HepG2 (cell line): ENCODE measurements at regions not wholly inside any gene's neighbourhood (a gene's known extent, or its start where the extent isn't known, plus 50 kb on each side); places are given as distances from the start of the nearest gene placed in this dataset.

Experiments
- ATAC-seq: fragments of 200-7000 bp; cut with Tn5 transposase; 3 replicates; pipeline ENCODE4 v1.9.1; 2020; ENCODE audit warnings: mild to moderate bottlenecking, moderate library complexity
- BruUV-seq: library from RNA; stranded (reverse); fragments of 400-500 nt; replicated peaks from 2 replicates; lab custom pipeline; 2021; lab: Mats Ljungman, UMichigan
- CTCF ChIA-PET: fragments of 300-600 bp; formaldehyde crosslinking; extraction: SDS; loops from one replicate; lab custom pipeline; 2021; ENCODE audit warnings: low total read pairs, inconsistent platforms, low intra/inter-chr PET ratio; lab: Yijun Ruan, JAX
- POLR2A ChIA-PET: fragments of 350-600 bp; sonication (Branson Sonifier 250); formaldehyde crosslinking; loops from one replicate; lab custom pipeline; 2020; ENCODE audit warnings: antibody characterized with exemption, inconsistent platforms; lab: Yijun Ruan, JAX
- DNase-seq: peaks from one replicate; pipeline ENCODE4 v3.0.0-alpha.2; 2015; ENCODE audit warnings: low spot score
- FAIRE-seq: peaks from 3 replicates; lab custom pipeline; 2011; peaks lifted over from hg19 to GRCh38; lab: Jason Lieb, UNC
- H2AFZ ChIP-seq: one replicate; pipeline ENCODE4 v1.6.1; 2011; ENCODE audit warnings: low read length, inconsistent platforms
- H3K27ac ChIP-seq: fragments of 300-600 bp; 3 replicates; pipeline ENCODE4 v1.8.0; 2011; ENCODE audit warnings: mixed run types, mild to moderate bottlenecking, mixed read lengths, low read length, inconsistent platforms; ENCODE audit not compliant: insufficient read depth; ENCODE audit errors: extremely low read length
- H3K27me3 ChIP-seq, 2 experiments: fragments of 200-600 bp in 1 of 2; 2 replicates in 1 of 2; 3 replicates in 1 of 2; pipeline versions ENCODE4 v1.6.0 to v1.8.0; 2011; ENCODE audit warnings: low read length in 2 of 2, mild to moderate bottlenecking in 2 of 2, moderate library complexity in 2 of 2, inconsistent platforms in 1 of 2; ENCODE audit not compliant: insufficient read depth in 2 of 2, control insufficient read depth in 1 of 2
- H3K36me3 ChIP-seq, 2 experiments: fragments of 200-600 bp in 1 of 2; replicated peaks in 1 of 2; 2 replicates in 1 of 2; 3 replicates in 1 of 2; pipeline versions ENCODE4 v1.5.1 to v1.8.0; 2011; ENCODE audit warnings: low read length in 2 of 2, inconsistent platforms in 1 of 2; ENCODE audit not compliant: insufficient read depth in 2 of 2, control insufficient read depth in 1 of 2
- H3K4me1 ChIP-seq: 2 replicates; pipeline ENCODE4 v1.5.1; 2012; ENCODE audit warnings: low read length, inconsistent platforms; ENCODE audit not compliant: insufficient read depth
- H3K4me2 ChIP-seq: 2 replicates; pipeline ENCODE4 v1.6.0; 2011; ENCODE audit warnings: low read depth, low read length, inconsistent platforms
- H3K4me3 ChIP-seq, 3 experiments: fragments of 200-600 bp in 1 of 3; sonication (generic), shearing (Covaris generic) in 1 of 3; replicated peaks in 1 of 3; 2 replicates each; pipeline ENCODE4 v1.5.1; 2011 to 2016; ENCODE audit warnings: low read length in 3 of 3, inconsistent platforms in 2 of 3, low read depth in 2 of 3, mild to moderate bottlenecking in 2 of 3, control low read depth in 1 of 3, mixed read lengths in 1 of 3; ENCODE audit not compliant: insufficient read depth in 1 of 3
- H3K79me2 ChIP-seq: one replicate; pipeline ENCODE4 v1.6.1; 2011; ENCODE audit warnings: low read length, inconsistent platforms; ENCODE audit not compliant: insufficient read depth
- H3K9ac ChIP-seq: 2 replicates; pipeline ENCODE4 v1.6.0; 2011; ENCODE audit warnings: mild to moderate bottlenecking, low read depth, low read length, inconsistent platforms; ENCODE audit not compliant: insufficient read depth
- H3K9me3 ChIP-seq: 2 replicates; pipeline ENCODE4 v1.5.1; 2012; ENCODE audit warnings: mild to moderate bottlenecking, low read length
- H4K20me1 ChIP-seq: 2 replicates; pipeline ENCODE4 v1.6.0; 2011; ENCODE audit warnings: inconsistent platforms, mild to moderate bottlenecking, low read length, moderate library complexity; ENCODE audit not compliant: insufficient read depth
- ATF7 ChIP-seq, 2 experiments: fragments of 450-650 bp in 1 of 2; sonication (generic) in 1 of 2; formaldehyde crosslinking in 1 of 2; IDR thresholded peaks; 2 replicates each; pipeline versions ENCODE4 v1.4.0 to v1.6.1; 2016 to 2020; ENCODE audit warnings: antibody characterized with exemption in 1 of 2, mild to moderate bottlenecking in 1 of 2, missing genetic modification reagents in 1 of 2
- CREB1 ChIP-seq, 2 experiments: fragments of 450-650 bp in 1 of 2; IDR thresholded peaks; 2 replicates each; pipeline ENCODE4 v1.6.1; 2016 to 2017; ENCODE audit warnings: control low read depth in 1 of 2, mild to moderate bottlenecking in 1 of 2, missing compliant biosample characterization in 1 of 2, missing genetic modification characterization in 1 of 2
- KLF12 ChIP-seq: sonication (generic); formaldehyde crosslinking; IDR thresholded peaks from 2 replicates; pipeline ENCODE4 v1.4.0; 2020; ENCODE audit warnings: missing genetic modification reagents, borderline replicate concordance
- MAFK ChIP-seq, 2 experiments: IDR thresholded peaks in 1 of 2; conservative IDR thresholded peaks in 1 of 2; 2 replicates each; pipeline ENCODE4 v1.6.1; 2011; ENCODE audit warnings: improper control_type of control experiment in 2 of 2, low read length in 2 of 2
- MIXL1 ChIP-seq: IDR thresholded peaks from 2 replicates; pipeline ENCODE4 v1.6.1; 2016
- ZNF12 ChIP-seq: sonication (generic); formaldehyde crosslinking; IDR thresholded peaks from 2 replicates; pipeline ENCODE4 v1.5.0; 2020; ENCODE audit warnings: missing genetic modification reagents
- ZNF350 ChIP-seq: sonication (generic); formaldehyde crosslinking; IDR thresholded peaks from 2 replicates; pipeline ENCODE4 v1.4.0; 2020; ENCODE audit warnings: mild to moderate bottlenecking, low read depth, missing genetic modification reagents, borderline replicate concordance
- ZNF629 ChIP-seq: sonication (generic); formaldehyde crosslinking; conservative IDR thresholded peaks from 2 replicates; pipeline ENCODE4 v1.5.0; 2020; ENCODE audit warnings: missing genetic modification reagents
- ZNF644 ChIP-seq: IDR thresholded peaks from 2 replicates; pipeline ENCODE4 v1.6.1; 2016; ENCODE audit warnings: low read depth
- ZSCAN22 ChIP-seq: sonication (generic); formaldehyde crosslinking; IDR thresholded peaks from 2 replicates; pipeline ENCODE4 v1.4.0; 2020; ENCODE audit warnings: mild to moderate bottlenecking, missing genetic modification reagents
- WGBS: methylation state at CpG from one replicate; pipeline ENCODE4 v1.1.6; 2017; ENCODE audit warnings: low lambda C conversion rate; 5-methylcytosine and 5-hydroxymethylcytosine counted together
- in situ Hi-C: cut with HindIII; loops from 2 replicates; pipeline ENCODE4 v1.10.0; 2017; ENCODE audit warnings: low pct_unique_long_range_greater_than_20kb; ENCODE audit not compliant: extremely low pct_ligation_motif_present
- intact Hi-C: fragments of 100-400 bp; cut with micrococcal nuclease; formaldehyde crosslinking; loops from one replicate; pipeline ENCODE4 v1.10.0; 2022; ENCODE audit not compliant: unreplicated experiment
- TF ChIP-seq, protein P1 (sequence below): sonication (generic); formaldehyde crosslinking; IDR thresholded peaks from 2 replicates; pipeline ENCODE4 v1.8.0; 2022; ENCODE audit warnings: mild to moderate bottlenecking, missing genetic modification reagents, moderate library complexity

GRCh38 chr18:41199212-41199611 is 755.8 kb upstream of the PIK3C3 start:
- BruUV-seq = no TSS peak

DNA sequence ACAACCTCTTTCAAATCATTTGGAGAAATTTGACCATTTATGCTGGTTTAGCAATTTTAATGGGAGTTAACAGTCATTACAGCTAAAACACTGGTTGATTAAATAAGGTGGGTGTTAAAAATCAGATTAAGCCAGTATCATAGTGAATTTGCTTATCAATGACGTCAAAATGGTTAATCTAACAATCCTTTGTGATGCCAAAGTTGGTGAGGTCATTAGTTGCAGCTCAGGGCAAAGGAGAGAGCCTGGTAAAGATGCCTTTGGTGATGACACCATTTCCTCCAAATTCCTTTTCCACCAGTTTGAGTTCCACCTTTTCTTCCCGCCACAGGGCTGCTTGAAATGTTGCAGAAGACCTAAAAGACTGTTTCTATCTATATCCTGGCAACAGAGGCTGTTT is 757.1 kb upstream of the PIK3C3 start:
- no peaks in the 10 kb centered on the region for H3K27me3 ChIP-seq
- no peaks in the 10 kb centered on the region for H3K9me3 ChIP-seq
- ChIA-PET CTCF (no interaction called here), POLR2A (no interaction called here)
- no peaks in the 10 kb centered on the region for H3K79me2 ChIP-seq
- in situ Hi-C loops = no loop called here
- H3K4me2 ChIP-seq = no peak overlapping the region
- FAIRE-seq (no peak), ATAC-seq (no peak), DNase-seq (no peak)
- TF ChIP-seq CREB1 (IDR thresholded peaks at IDR 0.05) (peak; percentile 80), CREB1 (CRISPR knock-in tag; IDR thresholded peaks at IDR 0.05) (no peak), MIXL1 (no peak), ATF7 (IDR thresholded peaks at IDR 0.05) (peak; percentile 54; the same call in 1 of the 2 replicates), ATF7 (CRISPR knock-in tag; IDR thresholded peaks at IDR 0.05) (no peak), MAFK (conservative IDR thresholded peaks at IDR 0.05 in 1 of 2, IDR thresholded peaks at IDR 0.05 in 1 of 2; ENCODE audit: low read length in 2 of 2) (peak; percentile 23; a peak in 1 of 4 replicates)
- no peaks in the 10 kb centered on the region for H4K20me1 ChIP-seq
- H3K9ac ChIP-seq = no peak overlapping the region
- no peak overlapping the region for H3K4me3 ChIP-seq
- 5% methylated on average over 2 of the region's 2 CpGs for WGBS
- H2AFZ ChIP-seq = no peak overlapping the region
- no peaks in the 10 kb centered on the region for H3K36me3 ChIP-seq
- BruUV-seq = no TSS peak
- H3K27ac ChIP-seq = no peak overlapping the region
- no peaks in the 10 kb centered on the region for H3K4me1 ChIP-seq
- intact Hi-C loops = no loop called here

More at GRCh38 chr18:41199212-41199611, 755.8 kb upstream of the PIK3C3 start:
- H3K9ac ChIP-seq = no peak overlapping the region
- H3K4me2 ChIP-seq = no peak overlapping the region
- no peaks in the 10 kb centered on the region for H3K79me2 ChIP-seq
- no peak for DNase-seq
- no peak for TF ChIP-seq KLF12 (CRISPR knock-in tag)
- no peak for TF ChIP-seq ZNF12 (CRISPR knock-in tag)
- TF ChIP-seq ZNF644 (CRISPR knock-in tag) = no peak
- TF ChIP-seq ZSCAN22 (CRISPR knock-in tag) = no peak
- no peak for TF ChIP-seq ZNF629 (CRISPR knock-in tag)
- TF ChIP-seq ZNF350 = no peak
- TF ChIP-seq, protein P1, sequence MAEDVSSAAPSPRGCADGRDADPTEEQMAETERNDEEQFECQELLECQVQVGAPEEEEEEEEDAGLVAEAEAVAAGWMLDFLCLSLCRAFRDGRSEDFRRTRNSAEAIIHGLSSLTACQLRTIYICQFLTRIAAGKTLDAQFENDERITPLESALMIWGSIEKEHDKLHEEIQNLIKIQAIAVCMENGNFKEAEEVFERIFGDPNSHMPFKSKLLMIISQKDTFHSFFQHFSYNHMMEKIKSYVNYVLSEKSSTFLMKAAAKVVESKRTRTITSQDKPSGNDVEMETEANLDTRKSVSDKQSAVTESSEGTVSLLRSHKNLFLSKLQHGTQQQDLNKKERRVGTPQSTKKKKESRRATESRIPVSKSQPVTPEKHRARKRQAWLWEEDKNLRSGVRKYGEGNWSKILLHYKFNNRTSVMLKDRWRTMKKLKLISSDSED (CRISPR knock-in tag) = no peak
- TF ChIP-seq, all 625 proteins: peak for 0
- H3K9me3 ChIP-seq = no peaks in the 10 kb centered on the region
- intact Hi-C loops = no loop called here
- no peak overlapping the region for H2AFZ ChIP-seq
- FAIRE-seq = no peak
- POLR2A ChIA-PET = no interaction called here
- no peak for ATAC-seq
- CTCF ChIA-PET = no interaction called here
- no peaks in the 10 kb centered on the region for H3K4me1 ChIP-seq
- H4K20me1 ChIP-seq = no peaks in the 10 kb centered on the region
- in situ Hi-C loops = no loop called here
- no peaks in the 10 kb centered on the region for H3K36me3 ChIP-seq
- H3K27ac ChIP-seq = no peak overlapping the region
- H3K4me3 ChIP-seq = no peak overlapping the region
- no peaks in the 10 kb centered on the region for H3K27me3 ChIP-seq
